NOMO-1 treated with dmso at 0.1 percent for 144 hours (cell line): ENCODE measurements at regions not wholly inside any gene's neighbourhood (a gene's known extent, or its start where the extent isn't known, plus 50 kb on each side); places are given as distances from the start of the nearest gene placed in this dataset.

Source experiments
- DNase-seq: peaks from one replicate; lab custom pipeline; 2025; ENCODE audit not compliant: unreplicated experiment; lab: John Stamatoyannopoulos, UW

DNA sequence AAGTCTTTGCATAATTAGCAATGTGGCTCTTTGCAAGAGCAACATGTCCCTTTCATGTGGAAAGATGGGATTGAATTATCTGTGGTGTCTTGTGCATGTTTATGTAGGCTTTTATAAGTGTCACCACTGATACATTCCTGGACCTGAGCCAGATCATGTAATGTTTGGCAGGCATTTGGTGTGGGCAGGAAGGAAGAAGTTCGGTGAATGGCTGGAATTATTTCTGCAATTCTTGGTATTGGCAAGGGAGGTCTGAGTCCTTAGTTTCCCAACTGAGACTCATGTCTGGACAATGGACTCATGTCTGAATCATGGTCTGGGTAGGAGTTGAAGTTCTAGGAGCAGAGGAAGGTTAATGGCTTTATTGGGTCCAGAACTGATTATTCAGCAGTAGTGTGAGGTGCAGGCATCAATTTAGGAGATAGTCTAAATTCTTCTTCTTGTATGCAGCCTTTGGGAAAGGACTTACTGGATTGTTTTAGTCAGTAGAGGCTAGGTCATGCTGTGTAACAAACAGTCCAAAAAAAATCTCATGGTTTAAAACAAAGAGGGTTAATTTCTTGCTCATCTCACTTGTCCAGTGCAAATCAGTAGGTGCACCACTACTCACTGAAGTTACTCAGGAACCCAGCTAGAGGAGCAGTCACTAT is 186.5 kb upstream of the LHX5 start:
- no peak for DNase-seq

DNA sequence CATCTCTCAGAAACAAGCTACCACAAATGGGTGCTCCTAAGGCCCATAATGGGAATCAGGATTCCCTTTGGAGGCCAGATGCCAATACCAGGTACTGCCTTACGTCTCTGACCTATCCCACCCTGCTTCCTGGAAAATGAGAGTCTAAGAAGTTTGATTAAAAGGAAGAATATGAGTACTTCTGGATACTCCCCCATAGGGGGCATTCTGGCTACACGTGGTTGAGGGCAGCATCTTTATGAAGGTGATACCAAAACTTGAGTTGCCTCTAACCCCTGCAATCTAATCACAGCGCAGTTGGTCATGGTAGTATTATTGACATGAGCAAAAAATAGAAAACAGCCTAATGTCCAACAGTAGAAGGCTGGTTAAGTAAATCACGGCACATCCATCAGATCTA is 184.2 kb upstream of the LHX5 start:
- DNase-seq = no peak

DNA sequence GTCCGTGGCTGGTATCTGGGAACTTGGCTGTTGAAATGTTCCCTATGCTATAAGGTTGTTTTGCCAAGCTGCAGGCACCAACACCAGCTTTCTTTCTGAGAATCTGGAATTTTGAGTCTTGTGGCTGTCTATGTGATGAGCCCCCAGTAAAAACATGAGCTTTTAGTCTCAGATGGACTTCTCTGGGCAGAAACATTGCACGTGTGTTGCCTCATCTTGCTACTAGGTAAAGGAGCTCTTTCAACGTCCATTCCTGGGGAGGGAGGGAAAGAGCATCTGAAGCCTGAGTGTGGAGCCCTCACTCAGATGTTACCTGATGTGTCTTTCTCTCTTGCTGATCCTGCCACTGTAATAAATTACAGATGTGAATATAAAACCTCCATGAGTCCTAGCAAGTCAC is 183.8 kb upstream of the LHX5 start:
- DNase-seq = no peak

DNA sequence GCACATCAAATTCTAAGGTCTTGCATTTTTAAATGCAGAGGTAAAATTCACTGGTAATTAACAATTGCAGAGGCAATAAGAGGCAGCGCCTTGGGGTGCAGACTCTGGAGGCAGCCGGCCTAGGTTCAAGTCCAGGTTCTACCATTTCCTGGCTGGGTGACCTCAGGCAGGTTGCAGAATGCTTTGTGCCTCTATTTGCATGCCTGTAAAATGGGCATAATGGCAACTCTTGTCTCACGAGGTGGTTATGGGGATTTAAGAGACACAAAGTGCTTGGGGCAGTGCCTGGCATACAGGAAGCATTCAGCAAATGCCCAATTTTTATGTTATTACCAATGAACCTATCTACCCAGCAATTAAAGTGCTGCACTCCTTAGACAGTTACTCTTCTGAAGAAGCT is 180.0 kb upstream of the LHX5 start:
- no peak for DNase-seq

DNA sequence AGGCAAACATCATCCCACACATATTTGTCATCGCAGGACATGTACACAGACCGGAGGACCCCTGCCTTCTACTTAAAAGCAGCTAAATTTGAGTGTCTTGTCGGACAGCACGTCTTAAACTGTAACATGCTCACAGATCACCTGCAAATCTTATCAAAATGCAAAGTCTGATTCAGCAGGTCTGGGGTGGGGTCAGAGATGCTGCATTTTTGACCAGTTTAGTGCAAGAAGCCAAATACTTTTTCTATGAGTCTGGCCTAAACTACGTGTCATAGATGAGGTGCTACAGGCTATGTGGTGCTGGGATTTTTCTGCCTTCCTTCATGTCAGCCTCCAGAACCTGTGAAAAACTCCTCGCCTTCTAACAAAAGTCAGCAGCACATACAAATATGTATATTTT is 178.8 kb upstream of the LHX5 start:
- no peak for DNase-seq

DNA sequence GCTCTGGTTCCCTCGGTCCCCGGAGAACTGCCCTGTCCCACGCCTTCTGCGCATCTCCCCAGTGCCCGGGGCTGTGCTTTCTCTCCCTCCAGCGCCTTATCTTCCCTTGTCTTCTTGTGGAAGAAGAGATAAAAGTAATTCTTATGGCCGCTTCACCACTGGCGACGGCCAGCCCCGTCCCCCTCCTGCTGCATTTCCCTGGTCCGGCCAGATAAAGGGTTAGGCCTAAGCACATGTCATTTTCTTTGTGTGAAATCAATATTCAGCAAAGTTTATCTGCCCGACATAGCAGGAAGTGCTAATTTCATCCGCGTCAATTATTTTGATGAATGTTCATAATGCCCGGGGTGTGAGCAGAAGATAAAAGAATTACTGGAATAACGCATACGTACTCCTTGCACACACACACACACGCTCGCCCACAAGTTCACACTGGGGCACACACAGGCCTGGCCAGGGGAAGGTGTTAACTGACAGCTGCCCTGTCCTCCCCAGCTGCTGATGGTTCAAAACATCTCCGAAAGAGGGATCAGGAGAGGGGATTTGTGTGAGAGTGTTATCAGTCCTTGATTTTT is 177.7 kb upstream of the LHX5 start:
- DNase-seq = no peak

DNA sequence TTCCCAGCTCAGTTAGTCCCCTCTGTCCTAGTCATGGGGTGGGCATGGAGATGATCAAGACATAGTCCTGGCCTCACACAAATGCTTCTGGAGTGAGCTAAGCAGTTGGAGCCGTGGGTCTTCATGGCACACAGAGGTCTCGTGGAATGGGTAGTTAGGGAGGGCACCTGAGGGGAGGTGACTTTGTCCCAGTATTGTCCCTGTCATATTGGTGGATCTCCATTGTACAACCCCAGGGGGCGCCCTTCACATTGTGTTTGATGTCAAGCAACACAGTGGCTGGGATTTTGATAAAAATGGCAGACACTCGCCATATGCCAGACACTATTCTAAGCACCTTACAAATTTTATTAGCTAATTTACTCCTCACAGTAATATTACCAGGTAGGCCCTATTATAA is 175.4 kb upstream of the LHX5 start:
- DNase-seq = no peak

DNA sequence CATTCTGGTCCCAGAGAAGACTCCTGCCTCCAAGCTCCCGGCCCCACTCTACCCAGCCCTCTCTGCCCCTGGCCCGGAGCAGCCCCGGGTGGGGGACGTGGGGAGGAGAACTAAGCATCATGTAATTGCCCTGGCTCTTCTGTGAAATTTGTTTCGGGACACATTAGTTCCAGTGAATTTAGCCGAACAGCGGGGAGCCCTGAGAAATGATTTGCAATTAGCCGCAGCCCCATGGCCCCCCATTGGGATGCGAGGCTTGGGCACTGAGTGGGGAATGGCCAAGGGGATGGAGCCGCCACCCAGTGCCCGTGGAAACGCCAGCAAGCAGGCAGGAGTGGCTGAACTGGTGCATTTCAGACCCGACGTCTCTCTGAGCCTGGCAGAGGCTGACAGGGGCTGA is 173.9 kb upstream of the LHX5 start:
- DNase-seq = no peak

DNA sequence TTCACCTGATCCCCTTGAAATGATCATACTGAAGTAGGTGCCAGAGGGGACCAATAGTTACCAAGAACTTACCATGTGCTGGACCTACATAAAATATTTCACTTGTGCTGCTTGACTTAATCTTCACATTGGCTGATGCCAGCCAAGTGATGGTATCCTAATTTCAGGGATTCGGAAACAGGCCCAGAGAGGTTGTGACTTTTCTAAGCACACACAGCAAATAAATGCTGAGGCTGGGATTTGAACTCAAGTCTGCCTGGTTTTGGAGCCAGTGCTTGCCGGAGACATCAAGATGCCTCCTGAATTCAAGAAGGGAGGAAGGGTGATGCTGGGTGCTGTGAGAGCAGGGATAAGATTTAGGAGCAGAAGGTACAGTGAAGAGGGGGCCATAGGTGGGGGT is 173.5 kb upstream of the LHX5 start:
- no peak for DNase-seq

DNA sequence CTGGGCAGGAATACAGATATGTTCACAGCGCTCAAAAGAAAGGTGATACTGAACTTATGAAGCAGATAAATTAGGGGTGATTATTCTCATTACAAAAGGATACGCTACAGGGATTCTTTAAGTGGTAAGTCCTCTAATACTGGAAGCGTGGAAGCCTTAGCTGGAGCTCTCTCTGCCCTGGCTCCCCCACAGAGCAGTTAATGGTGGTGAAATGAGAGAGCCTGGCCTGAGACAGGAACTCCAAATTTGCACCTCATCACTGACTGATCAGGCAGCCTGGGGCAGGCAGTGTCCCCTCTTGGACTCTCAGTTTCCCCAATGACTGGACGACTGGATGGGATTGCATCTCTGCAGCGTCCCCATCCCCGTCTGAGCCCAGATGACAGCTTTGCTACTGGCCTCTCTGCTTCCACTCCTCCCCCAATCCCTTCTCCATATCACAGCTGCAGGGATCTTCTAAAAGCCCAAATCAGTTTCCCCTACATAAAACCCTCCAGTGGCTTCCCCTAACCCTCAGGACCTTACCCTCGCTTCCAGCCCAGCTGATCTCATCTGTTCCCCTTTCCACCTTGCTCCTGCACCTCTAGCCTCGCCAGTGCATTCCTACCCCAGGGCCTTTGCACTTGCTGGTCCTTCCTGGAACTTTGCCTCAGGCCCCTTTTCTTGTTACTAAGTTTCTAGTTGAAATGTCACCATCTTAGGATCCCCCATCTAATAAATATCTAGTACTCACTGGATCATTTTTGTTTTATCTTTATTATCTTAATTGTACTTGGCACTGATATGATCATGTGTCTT is 171.7 kb upstream of the LHX5 start:
- DNase-seq = no peak

DNA sequence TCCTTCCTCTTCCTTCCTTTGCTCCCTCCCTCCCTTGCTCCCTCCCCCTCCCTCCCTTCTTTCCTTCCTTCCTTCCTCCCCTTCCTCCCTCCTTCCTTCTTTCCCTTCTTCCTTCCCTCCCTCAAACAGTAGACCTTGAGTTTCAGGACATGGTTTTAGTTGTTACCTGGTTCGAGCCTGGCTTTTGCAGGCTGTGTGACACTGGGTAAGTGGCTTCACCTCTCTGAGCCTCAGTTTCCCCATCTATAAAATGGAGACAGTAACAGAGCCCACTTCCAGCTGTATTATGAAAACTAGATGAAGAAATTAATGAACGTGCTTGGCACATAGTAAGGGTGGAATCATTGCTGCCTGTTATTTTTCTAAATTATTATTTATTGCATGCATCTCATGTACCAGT is 171.0 kb upstream of the LHX5 start:
- no peak for DNase-seq

DNA sequence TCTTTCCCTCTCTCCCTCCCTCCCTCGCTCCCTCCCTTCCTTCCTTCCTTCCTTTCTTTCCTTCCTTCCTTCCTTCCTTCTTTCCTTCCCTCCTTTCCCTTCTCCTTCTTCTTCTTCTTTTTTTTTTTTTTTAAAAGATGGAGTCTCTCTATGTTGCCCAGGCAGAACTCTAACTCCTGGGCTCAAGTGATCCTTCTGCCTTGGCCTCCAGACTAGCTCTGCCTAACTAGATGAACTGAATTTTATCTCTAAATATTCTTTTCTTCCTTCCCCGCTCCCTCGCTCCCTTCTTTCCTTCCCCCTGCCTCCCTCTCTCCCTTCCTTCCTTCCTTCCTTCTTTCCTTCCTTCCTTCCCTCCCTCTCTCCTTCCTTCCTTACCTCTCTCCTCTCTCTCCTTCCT is 170.5 kb upstream of the LHX5 start:
- DNase-seq = no peak

DNA sequence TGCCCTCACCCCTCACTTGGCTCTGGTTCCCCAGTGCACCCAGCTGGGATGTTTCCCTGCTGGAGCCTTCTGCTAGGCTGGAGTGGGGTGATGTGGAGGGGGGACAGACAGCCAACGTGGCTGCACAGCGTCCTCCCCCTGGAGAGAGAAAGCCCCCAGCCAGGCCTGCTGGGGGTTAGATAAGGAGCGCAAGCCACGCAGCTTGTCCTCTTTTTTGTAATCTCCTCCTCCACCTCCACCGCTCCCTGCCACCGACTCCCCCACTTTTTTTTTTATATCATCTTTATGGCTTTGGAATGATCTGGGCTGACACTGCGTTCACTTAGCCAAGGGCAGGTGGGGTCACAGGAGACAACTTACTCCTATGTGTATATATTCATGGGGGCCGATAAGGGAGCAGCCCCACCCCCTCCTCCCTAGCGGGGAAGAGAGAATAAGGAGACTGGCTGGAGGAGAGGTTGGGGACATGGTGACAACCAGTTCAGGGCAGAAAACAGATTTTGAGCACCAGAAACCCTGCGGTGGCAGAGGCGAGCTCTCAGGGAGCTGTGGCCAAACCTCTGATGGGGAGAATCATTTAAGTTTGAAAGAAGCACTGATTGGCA is 169.9 kb upstream of the LHX5 start:
- DNase-seq = no peak

DNA sequence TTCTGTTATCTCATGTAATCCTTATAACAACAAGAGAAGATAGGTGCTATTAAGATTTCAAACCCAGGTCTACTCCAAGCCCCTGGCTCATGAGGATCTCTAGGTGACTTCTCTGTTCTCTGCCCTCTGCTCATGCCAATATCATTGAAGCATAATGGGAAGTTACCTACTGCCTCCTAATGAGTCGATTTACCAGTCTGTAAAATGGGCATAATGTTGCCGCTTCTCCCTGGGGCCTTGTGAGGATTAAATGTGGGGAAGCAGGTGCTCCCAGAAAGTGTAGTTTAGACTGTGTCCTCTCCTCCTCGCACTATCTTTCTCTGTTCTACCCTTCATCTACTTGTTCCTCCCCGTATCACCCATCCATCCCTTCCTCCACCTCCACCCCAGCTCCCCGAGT is 169.2 kb upstream of the LHX5 start:
- no peak for DNase-seq

DNA sequence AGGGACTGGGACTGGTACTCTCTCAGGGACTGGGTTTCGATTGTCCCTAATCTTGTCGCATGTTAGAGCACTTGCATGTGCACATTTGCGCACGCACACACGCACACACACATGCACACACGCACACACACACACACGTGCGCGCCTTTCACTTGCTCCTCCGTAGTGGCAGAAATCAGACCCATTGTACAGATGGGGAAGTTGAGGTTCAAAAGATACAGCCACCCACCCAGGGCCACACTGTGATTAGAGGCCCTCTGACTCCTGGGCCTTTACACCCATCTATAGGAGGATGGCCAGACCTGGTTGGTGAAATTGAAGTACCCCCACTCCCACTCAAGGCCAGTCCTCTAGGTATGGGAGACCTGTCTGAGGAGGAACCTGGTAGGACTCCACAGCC is 167.8 kb upstream of the LHX5 start:
- no peak for DNase-seq

DNA sequence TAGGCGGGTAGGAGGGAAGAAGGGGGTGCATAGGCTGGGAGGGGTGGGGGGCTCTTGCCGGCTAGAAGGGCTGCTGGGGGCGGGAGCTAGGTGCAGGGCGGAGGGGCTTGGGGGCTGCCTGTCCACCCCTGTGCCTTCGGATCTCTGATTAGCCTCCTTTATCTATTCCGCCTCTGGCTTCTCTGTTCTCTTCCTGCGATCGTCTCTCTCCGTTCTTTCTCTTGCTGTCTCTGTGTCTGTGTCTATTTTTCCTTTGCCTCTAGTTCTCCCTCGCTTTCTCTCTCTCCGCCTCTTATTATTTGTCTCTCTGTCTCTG is 166.7 kb upstream of the LHX5 start:
- DNase-seq = no peak

DNA sequence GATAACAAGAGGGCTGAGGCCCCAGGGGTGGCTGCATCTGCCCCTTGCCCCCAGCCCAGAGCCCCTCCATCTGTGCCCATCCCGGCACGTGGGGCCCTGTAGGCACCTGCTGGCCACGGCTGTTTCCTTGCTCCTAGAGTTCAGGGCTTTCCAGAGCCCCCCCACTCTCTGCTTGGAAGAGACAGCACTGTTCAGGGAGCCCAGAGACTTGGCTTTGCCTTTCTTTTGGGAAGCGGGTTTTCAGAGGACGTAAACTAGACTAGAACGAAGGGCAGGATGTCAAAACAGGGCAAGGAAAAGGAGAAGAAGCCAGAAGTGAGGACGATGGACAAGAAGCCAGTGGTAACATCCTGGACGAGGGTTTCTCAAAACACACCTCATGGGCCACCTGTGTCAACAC is 163.3 kb upstream of the LHX5 start:
- DNase-seq = no peak

DNA sequence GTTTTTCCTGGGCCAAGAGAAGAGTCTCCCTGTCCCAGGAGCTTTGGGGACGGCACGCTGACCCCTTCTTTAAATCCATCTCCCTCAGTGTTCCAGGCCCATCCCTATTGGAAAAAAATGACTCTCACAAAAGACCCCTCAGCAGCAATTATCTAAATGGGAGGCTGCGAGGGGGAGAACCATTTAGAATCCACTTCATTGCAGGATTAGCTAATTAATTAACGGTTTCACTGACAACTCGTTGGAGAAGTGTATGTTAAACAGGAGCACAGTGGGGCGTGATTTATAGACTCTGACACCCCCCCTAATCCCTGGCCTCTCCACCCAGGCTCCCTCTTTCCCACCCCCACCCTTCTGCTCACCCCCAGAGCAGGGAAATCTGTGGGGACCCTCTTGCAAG is 162.8 kb upstream of the LHX5 start:
- DNase-seq = no peak

DNA sequence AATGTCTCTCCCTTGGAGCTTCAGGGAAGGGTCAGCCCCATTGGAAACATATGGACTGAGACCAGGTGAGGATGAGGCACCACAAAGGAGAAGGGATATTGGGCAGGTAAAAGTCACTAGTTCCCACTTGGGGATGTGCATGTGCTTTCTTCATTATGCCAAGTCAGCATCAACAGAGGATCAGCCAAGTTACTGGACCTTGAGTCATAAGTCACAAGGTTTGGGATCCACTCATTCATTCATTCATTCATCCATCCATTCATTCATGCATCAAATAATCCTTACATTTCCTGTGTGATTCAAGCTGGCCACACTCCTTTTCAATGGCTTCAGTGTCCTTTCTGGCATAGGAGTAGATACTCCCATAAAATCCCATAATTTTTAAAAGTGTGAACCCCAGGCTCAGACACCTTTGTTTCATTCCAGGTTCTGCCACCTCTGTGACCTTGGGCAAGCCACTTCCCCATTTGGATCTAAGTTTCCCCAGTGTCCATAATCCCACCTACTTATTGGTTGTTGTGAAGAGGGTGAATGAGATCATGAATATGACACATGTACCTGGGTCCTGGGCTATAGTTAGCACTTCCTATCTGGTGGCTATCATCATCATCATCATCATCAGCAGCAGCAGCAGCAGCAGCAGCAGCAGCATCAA is 162.1 kb upstream of the LHX5 start:
- no peak for DNase-seq

DNA sequence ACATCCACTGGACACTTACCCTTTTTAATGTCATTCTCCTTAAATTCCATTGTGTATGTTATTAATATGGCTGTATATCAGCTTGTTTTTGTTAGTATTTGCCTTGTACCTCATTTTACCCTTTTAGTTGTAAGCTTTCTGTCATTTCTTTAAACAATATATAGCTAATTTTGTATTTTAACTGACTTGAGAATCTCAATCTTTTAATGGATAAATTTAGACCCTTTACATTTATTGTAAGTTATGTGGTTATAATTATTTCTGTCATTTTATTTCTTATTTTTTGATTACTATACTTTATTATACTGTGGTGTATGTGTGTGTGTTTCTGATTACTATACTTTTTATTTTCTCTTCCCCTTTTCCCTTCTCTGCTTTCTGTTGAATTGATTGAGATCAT is 159.0 kb upstream of the LHX5 start:
- no peak for DNase-seq

DNA sequence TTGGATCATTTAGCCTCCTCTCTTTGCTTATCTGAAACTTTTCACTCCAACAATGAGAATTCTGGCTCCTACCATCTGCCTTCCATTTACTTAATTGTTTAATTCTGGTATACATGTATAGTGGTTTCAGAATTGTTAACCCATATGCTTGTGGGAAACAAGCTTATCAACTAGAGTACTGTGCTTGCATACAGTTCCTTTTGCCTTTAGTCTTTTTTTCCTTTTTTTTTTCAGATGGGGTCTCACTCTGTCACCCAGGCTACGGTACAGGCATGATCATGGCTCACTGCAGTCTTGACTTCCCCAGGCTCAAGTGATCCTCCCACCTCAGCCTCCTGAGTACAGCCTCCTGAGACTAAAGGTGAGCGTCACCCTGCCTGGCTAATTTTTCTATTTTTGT is 153.8 kb upstream of the LHX5 start:
- no peak for DNase-seq

DNA sequence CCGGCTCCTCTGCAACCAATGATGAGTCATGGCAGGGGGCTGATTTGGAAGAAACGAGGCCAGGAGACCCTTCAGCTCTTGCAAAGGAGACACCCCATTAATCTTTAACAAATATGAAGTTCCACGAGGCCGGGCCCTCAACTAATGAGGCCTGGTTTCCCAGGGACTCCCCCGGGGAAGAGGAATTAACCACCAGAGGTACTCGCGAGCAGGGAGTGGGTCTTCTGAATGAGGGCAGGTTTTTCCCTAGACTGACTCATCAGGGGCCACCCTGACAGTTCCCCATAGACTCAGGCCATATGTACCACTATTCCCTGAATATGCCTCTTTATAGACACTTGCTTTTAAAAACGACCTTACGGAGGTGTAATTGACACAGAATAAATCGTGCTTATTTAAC is 150.7 kb upstream of the LHX5 start:
- DNase-seq = no peak
